ENCODE measurements at regions not wholly inside any gene's neighbourhood (a gene's known extent, or its start where the extent isn't known, plus 50 kb on each side); places are given as distances from the start of the nearest gene placed in this dataset.

- no peak for TF ChIP-seq CTCF (IDR thresholded peaks at IDR 0.05; ENCODE audit: unreplicated experiment)
- H3K4me3 Mint-ChIP-seq (ENCODE audit: low read depth), result no peak overlapping the region
- H3K27me3 Mint-ChIP-seq, result no peaks in the 10 kb centered on the region
- no peaks in the 10 kb centered on the region for H3K36me3 Mint-ChIP-seq (ENCODE audit: insufficient read depth)
- no peak overlapping the region for H3K27ac Mint-ChIP-seq
- no peaks in the 10 kb centered on the region for H3K4me1 Mint-ChIP-seq (ENCODE audit: low read depth)
- H3K9me3 Mint-ChIP-seq (ENCODE audit: low read depth), result peaks cover 7% of the 10 kb centered on the region
- no peak for DNase-seq (ENCODE audit: low spot score, unreplicated experiment)
These were observed 520.0 kb downstream of the SLC4A3 start for GRCh38 chr2:220147161-220148038.

DNA sequence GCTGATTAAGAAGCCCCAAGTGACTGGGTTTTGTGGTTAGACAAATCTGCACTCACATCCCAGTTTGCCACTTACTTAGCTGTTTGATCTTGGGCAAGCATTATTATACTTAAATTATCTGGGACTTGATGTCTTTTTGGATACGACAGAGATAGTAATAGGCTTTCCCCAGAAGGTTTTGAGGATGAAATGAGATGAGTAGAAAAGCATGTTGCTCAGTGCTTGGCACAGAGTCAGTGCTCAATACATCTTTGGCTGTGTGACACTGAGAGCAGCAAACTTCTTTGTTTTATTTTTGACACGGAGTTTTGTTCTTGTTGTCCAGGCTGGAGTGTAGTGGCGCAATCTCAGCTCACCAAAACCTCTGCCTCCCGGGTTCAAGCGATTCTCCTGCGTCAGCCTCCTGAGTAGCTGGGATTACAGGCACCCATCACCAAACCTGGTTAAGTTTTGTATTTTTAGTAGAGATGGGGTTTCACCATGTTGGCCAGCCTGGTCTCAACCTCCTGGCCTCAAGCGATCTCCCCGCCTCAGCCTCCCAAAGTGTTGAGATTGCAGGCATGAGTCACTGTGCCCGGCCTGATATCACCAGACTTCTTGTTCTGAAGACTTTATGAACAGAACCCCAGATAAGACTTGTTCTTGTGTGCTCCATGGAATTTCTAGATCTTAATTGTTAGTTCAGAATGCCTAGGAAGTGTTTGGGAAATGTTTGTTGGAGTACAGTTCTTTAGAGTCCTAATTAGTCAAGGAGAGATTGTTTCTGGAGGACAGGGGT is 521.2 kb downstream of the SLC4A3 start:
- no peaks in the 10 kb centered on the region for H3K36me3 Mint-ChIP-seq (ENCODE audit: insufficient read depth)
- H3K9me3 Mint-ChIP-seq (ENCODE audit: low read depth), result no peaks in the 10 kb centered on the region
- no peak overlapping the region for H3K27ac Mint-ChIP-seq
- TF ChIP-seq CTCF (IDR thresholded peaks at IDR 0.05; ENCODE audit: unreplicated experiment), result no peak
- H3K4me1 Mint-ChIP-seq (ENCODE audit: low read depth), result no peaks in the 10 kb centered on the region
- DNase-seq (ENCODE audit: low spot score, unreplicated experiment), result no peak
- H3K4me3 Mint-ChIP-seq (ENCODE audit: low read depth), result no peak overlapping the region
- no peaks in the 10 kb centered on the region for H3K27me3 Mint-ChIP-seq

DNA sequence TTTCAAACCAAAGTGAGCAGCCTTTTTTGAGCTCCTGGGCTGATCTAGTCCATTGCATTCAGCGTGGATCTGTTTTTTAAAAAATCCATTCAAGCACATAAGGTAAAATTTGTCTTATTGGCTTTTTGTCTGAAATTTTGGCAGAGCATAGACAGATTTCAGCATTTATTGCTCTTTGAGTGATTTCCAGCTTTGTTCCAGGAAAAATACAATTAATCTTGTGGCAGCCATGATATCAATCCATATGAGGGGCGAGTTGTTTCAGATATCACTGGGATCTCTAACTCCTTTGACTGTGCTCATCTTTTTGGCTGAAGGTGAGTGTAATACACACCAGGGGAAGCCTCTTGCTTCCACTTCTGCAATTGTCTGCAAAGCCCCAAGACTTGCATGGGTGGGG is 523.9 kb downstream of the SLC4A3 start:
- Mint-ChIP-seq H3K4me3 (ENCODE audit: low read depth) (no peak overlapping the region), H3K27ac (no peak overlapping the region), H3K4me1 (ENCODE audit: low read depth) (no peaks in the 10 kb centered on the region), H3K9me3 (ENCODE audit: low read depth) (no peaks in the 10 kb centered on the region), H3K27me3 (no peaks in the 10 kb centered on the region), H3K36me3 (ENCODE audit: insufficient read depth) (no peaks in the 10 kb centered on the region)
- no peak for DNase-seq (ENCODE audit: low spot score, unreplicated experiment)
- TF ChIP-seq CTCF (IDR thresholded peaks at IDR 0.05; ENCODE audit: unreplicated experiment), result no peak

GRCh38 chr2:220152281-220152935 is 525.0 kb downstream of the SLC4A3 start:
- no peak overlapping the region for H3K27ac Mint-ChIP-seq
- H3K36me3 Mint-ChIP-seq (ENCODE audit: insufficient read depth), result no peaks in the 10 kb centered on the region
- H3K4me3 Mint-ChIP-seq (ENCODE audit: low read depth), result no peak overlapping the region
- TF ChIP-seq CTCF (IDR thresholded peaks at IDR 0.05; ENCODE audit: unreplicated experiment), result no peak
- H3K27me3 Mint-ChIP-seq, result no peaks in the 10 kb centered on the region
- H3K4me1 Mint-ChIP-seq (ENCODE audit: low read depth), result no peaks in the 10 kb centered on the region
- DNase-seq (ENCODE audit: low spot score, unreplicated experiment), result no peak
- H3K9me3 Mint-ChIP-seq (ENCODE audit: low read depth), result no peaks in the 10 kb centered on the region

GRCh38 chr2:220153118-220153517 is 525.7 kb downstream of the SLC4A3 start:
- H3K27ac Mint-ChIP-seq, result no peak overlapping the region
- no peak for DNase-seq (ENCODE audit: low spot score, unreplicated experiment)
- no peak overlapping the region for H3K4me3 Mint-ChIP-seq (ENCODE audit: low read depth)
- H3K4me1 Mint-ChIP-seq (ENCODE audit: low read depth), result no peaks in the 10 kb centered on the region
- H3K27me3 Mint-ChIP-seq, result no peaks in the 10 kb centered on the region
- no peaks in the 10 kb centered on the region for H3K9me3 Mint-ChIP-seq (ENCODE audit: low read depth)
- TF ChIP-seq CTCF (IDR thresholded peaks at IDR 0.05; ENCODE audit: unreplicated experiment), result no peak
- no peaks in the 10 kb centered on the region for H3K36me3 Mint-ChIP-seq (ENCODE audit: insufficient read depth)
